K562 (cell line): ENCODE measurements at regions not wholly inside any gene's neighbourhood (a gene's known extent, or its start where the extent isn't known, plus 50 kb on each side); places are given as distances from the start of the nearest gene placed in this dataset.

Source experiments
- DDX20 ChIP-seq: fragments of 450-650 bp; IDR thresholded peaks from 2 replicates; pipeline ENCODE4 v1.6.1; 2016; ENCODE audit warnings: missing genetic modification characterization, low read depth, mild to moderate bottlenecking, missing compliant biosample characterization, moderate library complexity
- ELF4 ChIP-seq: fragments of 450-650 bp; formaldehyde crosslinking; IDR thresholded peaks from 2 replicates; pipeline ENCODE4 v1.4.0; 2022; ENCODE audit warnings: missing genetic modification characterization
- REST ChIP-seq, 2 experiments: fragments of 450-650 bp; formaldehyde crosslinking in 1 of 2; IDR thresholded peaks; 2 replicates each; pipeline versions ENCODE4 v1.4.0 to v1.6.1; 2014 to 2020; ENCODE audit warnings: mild to moderate bottlenecking in 2 of 2, borderline replicate concordance in 1 of 2, low read depth in 1 of 2
- SFPQ ChIP-seq: fragments of 200-400 bp; formaldehyde crosslinking; IDR thresholded peaks from 2 replicates; pipeline ENCODE4 v1.6.1; 2017; ENCODE audit warnings: mild to moderate bottlenecking, low read depth, low read length, moderate library complexity
- SMARCE1 ChIP-seq: fragments of 450-650 bp; IDR thresholded peaks from 2 replicates; pipeline ENCODE4 v1.7.1; 2016; ENCODE audit warnings: mild to moderate bottlenecking
- TBP ChIP-seq: optimal IDR thresholded peaks from 2 replicates; pipeline ENCODE3; 2011; ENCODE audit warnings: low read depth, low read length, improper control_type of control experiment
- TCF3 ChIP-seq: sonication (generic); formaldehyde crosslinking; IDR thresholded peaks from 2 replicates; pipeline ENCODE4 v1.4.0; 2020; ENCODE audit warnings: mild to moderate bottlenecking, missing genetic modification reagents
- ZKSCAN3 ChIP-seq: fragments of 250-450 bp; sonication (Bioruptor Pico); IDR thresholded peaks from 2 replicates; pipeline ENCODE4 v1.4.0; 2020
- ZNF165 ChIP-seq: fragments of 250-450 bp; sonication (Bioruptor Pico); IDR thresholded peaks from 2 replicates; pipeline ENCODE4 v1.4.0; 2020; ENCODE audit warnings: borderline replicate concordance
- ZNF280B ChIP-seq: fragments of 250-450 bp; sonication (Bioruptor Pico); IDR thresholded peaks from 2 replicates; pipeline ENCODE4 v1.5.1; 2021; ENCODE audit warnings: mild to moderate bottlenecking
- ZSCAN32 ChIP-seq: fragments of 450-650 bp; formaldehyde crosslinking; IDR thresholded peaks from 2 replicates; pipeline ENCODE4 v1.4.0; 2020; ENCODE audit warnings: mild to moderate bottlenecking, moderate library complexity
- TF ChIP-seq, protein P1 (sequence below): fragments of 200-800 bp; sonication (Bioruptor generic); IDR thresholded peaks from 2 replicates; pipeline ENCODE4 v1.6.1; 2017; ENCODE audit warnings: missing genetic modification characterization, missing compliant biosample characterization
- TF ChIP-seq, protein P2 (sequence below): fragments of 450-650 bp; IDR thresholded peaks from 2 replicates; pipeline ENCODE4 v1.7.1; 2018; ENCODE audit warnings: mild to moderate bottlenecking, low read depth; ENCODE audit not compliant: partially characterized antibody

DNA sequence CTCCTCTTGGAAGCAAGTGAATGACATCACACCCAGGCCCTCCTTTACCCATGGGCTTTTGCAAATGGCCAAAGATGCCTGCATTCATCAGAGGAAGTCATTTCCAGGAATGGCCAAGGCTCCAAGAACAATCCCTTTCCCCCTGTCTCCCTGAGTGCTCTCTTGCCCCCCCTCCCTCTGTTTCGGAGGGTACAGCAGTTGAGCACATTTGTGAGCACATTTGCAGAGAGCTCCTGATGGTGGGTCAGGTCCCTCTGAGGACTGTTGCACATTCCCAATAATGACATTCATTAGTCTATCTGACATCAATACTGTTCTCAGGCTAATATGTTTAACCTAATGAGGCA is 113.4 kb downstream of the MATN1 start (continued):
- TF ChIP-seq, protein P1, sequence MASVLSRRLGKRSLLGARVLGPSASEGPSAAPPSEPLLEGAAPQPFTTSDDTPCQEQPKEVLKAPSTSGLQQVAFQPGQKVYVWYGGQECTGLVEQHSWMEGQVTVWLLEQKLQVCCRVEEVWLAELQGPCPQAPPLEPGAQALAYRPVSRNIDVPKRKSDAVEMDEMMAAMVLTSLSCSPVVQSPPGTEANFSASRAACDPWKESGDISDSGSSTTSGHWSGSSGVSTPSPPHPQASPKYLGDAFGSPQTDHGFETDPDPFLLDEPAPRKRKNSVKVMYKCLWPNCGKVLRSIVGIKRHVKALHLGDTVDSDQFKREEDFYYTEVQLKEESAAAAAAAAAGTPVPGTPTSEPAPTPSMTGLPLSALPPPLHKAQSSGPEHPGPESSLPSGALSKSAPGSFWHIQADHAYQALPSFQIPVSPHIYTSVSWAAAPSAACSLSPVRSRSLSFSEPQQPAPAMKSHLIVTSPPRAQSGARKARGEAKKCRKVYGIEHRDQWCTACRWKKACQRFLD = no peak
- TF ChIP-seq ELF4 (CRISPR knock-in tag) = no peak
- no peak for TF ChIP-seq REST (IDR thresholded peaks at IDR 0.05; ENCODE audit: borderline replicate concordance)
- no peak for TF ChIP-seq REST (CRISPR knock-in tag; IDR thresholded peaks at IDR 0.05; ENCODE audit: low read depth)
- TF ChIP-seq ZKSCAN3 (CRISPR knock-in tag) = no peak
- TF ChIP-seq, protein P2, sequence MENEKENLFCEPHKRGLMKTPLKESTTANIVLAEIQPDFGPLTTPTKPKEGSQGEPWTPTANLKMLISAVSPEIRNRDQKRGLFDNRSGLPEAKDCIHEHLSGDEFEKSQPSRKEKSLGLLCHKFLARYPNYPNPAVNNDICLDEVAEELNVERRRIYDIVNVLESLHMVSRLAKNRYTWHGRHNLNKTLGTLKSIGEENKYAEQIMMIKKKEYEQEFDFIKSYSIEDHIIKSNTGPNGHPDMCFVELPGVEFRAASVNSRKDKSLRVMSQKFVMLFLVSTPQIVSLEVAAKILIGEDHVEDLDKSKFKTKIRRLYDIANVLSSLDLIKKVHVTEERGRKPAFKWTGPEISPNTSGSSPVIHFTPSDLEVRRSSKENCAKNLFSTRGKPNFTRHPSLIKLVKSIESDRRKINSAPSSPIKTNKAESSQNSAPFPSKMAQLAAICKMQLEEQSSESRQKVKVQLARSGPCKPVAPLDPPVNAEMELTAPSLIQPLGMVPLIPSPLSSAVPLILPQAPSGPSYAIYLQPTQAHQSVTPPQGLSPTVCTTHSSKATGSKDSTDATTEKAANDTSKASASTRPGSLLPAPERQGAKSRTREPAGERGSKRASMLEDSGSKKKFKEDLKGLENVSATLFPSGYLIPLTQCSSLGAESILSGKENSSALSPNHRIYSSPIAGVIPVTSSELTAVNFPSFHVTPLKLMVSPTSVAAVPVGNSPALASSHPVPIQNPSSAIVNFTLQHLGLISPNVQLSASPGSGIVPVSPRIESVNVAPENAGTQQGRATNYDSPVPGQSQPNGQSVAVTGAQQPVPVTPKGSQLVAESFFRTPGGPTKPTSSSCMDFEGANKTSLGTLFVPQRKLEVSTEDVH = no peak
- TF ChIP-seq TCF3 = no peak
- no peak for TF ChIP-seq SMARCE1
- no peak for TF ChIP-seq ZNF165 (CRISPR knock-in tag)
- no peak for TF ChIP-seq ZNF280B
- TF ChIP-seq DDX20 (tag) = no peak
- TF ChIP-seq ZSCAN32 (CRISPR knock-in tag) = no peak
- TF ChIP-seq TBP = no peak
- TF ChIP-seq SFPQ = no peak
